Fibroblast of gingiva (primary cell): ENCODE measurements at regions not wholly inside any gene's neighbourhood (a gene's known extent, or its start where the extent isn't known, plus 50 kb on each side); places are given as distances from the start of the nearest gene placed in this dataset.

Source experiments
- DNase-seq: peaks from one replicate; pipeline ENCODE4 v3.0.0-alpha.2; 2011; ENCODE audit warnings: low read depth

GRCh38 chr3:102183186-102183585 is 251.6 kb upstream of the ZPLD1 start:
- no peak for DNase-seq

DNA sequence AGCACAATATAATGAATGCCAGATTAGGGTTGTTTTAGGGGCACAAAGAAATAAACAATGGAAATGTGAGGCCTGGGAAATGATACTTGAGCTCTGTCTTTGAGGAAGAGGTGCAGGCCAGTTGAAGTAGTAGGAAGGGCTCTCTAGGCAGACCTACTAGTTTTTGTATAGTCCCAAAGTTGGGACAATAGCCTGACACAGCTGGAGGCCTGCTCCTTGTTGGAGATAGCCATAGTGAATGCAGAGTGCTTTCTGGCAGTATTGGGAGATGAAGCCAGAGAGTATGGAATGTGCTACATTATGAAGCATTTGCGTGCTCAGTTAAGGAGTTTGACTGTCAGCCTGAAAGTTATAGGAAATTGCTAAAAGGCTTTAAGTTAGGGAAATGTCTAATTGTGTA is 251.2 kb upstream of the ZPLD1 start:
- DNase-seq = no peak

DNA sequence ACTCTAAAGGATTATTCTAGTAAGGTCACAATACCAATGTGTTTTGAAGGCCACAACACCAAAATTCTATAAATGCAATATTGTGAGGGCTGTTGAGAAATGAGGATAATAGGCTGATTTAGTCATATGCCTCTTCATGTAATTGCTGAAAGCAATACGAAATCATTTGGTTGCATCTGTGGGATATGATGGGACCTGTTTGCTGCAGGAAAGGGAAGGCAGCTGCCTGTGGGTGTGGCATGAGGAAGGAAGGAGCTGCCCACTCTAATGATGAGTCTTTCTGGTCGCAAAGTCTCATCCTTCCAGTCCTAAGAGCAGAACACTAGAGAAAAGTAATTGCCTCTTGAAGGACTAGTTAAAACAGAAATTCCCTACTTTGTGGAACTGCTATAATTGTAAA is 245.3 kb upstream of the ZPLD1 start:
- no peak for DNase-seq

DNA sequence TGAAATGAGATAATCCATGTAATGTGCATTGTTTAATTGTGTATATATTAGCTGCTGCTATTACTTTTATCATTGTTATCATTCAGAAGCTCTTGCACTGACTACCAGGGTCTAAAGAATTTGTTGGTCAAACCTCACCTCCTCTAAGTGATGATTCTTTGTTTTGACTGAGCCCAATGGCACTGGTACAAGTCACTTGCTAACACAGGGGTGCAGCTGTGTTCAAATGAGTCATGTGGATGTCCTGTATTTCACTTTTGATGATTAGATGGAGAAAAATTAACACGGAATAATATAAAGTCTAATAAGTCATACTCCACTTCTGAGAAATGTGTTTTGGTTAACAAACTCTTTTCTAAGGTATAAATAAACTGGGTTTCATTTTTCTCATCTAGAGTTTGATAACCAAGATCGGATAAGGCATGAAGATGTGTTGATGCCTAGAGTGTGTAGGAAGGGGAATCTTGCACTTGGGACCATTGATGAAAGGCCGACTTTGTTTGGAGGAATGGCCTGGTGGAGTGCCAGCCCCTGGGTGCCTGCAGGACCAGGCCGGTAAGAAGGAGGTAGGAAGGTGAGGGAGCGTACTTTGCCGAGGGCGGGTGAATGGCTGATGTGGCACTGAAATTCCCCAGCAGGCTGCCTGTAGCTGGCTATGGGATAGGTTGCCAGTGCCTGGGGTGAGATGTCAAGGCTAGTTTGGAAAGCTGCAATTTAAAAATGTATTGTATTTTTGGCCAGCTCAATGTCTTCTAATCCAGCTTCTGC is 244.7 kb upstream of the ZPLD1 start:
- no peak for DNase-seq

DNA sequence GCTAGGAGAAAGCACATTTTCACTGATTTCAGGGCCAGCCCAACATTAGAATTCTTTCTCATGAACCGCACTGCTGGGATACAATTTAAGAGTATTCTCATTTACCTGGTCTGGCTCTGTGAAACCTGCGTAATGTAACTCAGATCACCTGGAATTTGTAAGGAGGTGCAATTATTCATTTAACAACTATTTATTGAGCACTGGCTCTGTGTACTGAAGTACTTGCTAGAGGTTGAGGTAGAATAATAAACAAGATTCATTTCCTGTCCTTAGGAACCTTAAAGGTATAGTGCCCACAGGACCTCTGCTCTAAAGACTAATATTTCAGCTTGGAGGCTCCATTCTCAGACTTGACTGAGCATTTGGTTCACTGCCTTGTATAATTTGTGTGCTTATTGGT is 242.2 kb upstream of the ZPLD1 start:
- DNase-seq = no peak

DNA sequence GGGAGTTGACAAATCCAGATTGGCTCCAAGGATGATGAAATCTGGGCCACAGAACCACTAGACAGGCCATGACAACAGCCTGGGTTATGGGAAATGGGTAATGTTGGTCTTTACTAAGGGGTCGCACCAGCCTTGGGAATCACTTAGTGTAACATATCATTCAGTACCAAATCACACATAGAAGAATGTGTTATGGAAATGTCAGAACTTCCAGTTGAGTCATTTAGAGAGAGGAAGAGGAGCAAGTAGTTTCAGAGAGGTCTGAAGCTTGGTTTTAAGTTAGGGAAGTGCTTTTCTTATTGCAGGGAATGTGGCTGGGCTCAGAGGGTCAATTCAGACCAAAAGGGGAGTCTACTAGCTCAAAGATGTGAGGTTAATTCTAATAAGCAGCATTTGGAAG is 241.6 kb upstream of the ZPLD1 start:
- DNase-seq = no peak

DNA sequence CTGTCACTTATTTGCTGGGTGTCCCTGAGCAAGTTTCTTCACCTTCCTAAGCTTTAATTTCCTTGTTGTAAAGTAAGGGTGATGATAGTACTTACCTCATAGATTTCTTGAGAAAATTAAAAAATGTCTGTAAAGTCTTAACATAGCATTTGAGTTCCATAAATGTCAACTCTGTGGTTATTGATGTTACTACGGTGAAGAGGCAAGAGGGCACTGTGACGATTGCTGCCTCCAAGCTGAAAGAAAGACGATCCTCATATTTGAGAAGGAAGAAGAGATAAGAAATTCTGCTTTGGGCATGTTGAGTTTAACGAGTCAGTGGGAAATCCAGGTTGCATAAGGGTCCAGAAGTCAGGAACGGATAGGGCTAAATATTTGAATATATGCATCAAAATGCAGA is 240.8 kb upstream of the ZPLD1 start:
- no peak for DNase-seq

DNA sequence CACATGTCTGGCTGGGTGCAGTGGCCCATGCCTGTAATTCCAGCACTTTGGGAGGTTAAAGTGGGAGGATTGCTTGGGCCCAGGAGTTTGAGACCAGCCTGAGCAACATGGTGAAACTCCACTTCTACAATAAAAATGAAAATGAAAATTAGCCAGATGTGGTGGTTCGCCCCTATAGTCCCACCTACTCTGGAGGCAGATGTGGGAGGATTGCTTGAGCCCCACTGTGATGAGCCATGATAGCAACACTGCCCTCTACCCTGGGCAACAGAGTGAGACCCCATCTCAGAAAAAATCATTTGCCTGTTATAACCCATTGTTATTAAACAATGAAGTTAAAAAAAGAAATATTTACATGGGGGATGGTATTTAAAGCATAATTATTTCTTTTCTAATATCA is 240.1 kb upstream of the ZPLD1 start:
- DNase-seq = no peak

DNA sequence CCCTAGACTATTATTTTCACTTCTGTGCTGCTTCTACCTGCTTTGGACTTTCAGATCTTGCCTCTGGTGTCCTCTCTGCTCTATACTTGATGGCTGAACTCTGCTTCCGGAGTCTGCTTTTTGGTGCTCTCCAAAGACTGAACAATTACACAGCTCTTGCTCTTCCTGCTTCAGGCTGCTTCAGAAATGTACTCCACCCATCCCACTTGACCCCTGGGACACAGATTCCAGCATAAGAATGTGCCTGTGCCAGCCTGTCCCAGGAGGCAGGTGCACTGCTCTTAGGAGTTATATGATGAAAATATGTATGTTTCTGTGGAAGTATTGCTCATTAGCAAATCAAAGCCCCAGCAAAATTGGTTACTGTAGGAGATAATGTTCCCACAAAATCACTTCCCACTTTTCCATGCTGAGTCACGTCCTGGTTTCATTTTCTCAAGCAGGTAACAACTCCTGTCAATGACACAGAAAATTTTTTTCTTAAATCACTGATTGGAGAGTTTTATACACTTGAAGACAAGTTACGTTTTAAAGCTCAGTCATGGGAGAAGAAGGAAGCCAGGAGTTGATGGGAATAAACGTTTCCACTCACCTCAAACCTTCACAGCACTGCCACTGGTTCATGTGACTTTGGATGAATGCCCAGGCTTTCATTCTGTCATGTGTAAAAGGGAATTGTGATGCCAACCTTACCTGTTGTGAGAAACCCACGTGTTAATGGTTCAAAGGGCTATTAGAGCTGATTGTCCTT is 239.4 kb upstream of the ZPLD1 start:
- DNase-seq = no peak

- DNase-seq = no peak
Measured at GRCh38 chr3:102200126-102200525, 234.7 kb upstream of the ZPLD1 start.

DNA sequence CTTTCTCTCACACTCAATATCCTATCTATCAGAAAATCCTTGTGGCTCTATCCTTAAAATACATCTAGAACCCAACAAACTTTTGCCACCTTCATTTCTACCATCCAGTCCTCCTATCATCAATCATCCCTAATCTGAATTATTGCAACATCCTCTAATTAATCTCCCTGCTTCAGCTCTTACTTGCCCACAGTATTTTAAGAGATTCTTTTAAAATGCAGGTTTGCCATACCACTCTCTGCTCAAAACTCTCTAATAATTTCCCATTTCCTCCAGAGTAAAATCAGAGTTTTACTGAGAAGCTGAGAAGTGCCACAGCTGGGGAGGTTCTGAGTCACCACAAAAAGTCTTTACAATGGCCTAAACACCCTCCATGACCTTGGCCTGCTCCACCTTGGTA is 234.3 kb upstream of the ZPLD1 start:
- no peak for DNase-seq

- DNase-seq = no peak
Measured at GRCh38 chr3:102205647-102206046, 229.2 kb upstream of the ZPLD1 start.

- DNase-seq = peak; percentile 73
Measured at GRCh38 chr3:102206511-102207031, 228.2 kb upstream of the ZPLD1 start.

- DNase-seq = peak; percentile 58
Measured at GRCh38 chr3:102207151-102207571, 227.7 kb upstream of the ZPLD1 start.

DNA sequence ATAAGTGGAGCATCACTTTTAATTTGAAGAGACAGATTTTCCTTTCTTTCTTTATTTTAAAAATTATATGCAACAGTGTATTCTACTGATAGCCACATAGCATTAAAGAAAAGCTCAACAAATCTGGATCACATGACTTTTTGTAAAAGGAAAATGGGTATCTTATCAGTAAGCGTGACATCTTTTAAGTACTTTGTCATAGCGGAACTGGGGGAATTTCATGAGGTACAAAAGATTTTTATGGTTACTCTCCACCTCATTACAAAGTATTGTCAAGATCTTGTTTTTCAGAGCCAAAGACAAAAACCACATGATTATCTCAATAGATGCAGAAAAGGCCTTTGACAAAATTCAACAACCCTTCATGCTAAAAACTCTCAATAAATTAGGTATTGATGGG is 219.6 kb upstream of the ZPLD1 start:
- DNase-seq = no peak

DNA sequence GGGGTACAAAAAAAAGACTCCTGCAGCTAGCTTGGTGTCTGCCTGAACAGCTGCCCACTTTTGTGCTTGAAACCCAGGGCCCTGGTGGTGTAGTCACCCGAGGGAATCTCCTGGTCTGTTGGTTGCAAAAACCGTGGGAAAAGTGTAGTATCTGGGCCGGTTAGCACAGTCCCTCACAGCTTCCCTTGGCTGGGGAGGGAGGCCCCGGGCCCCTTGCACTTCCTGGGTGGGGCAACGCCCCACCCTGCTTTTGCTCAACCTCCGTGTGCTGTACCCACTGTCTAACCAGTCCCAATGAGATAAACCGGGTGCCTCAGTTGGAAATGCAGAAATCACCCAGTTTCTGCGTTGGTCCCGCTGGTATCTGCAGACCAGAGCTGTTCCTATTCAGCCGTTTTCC is 211.7 kb upstream of the ZPLD1 start:
- no peak for DNase-seq

DNA sequence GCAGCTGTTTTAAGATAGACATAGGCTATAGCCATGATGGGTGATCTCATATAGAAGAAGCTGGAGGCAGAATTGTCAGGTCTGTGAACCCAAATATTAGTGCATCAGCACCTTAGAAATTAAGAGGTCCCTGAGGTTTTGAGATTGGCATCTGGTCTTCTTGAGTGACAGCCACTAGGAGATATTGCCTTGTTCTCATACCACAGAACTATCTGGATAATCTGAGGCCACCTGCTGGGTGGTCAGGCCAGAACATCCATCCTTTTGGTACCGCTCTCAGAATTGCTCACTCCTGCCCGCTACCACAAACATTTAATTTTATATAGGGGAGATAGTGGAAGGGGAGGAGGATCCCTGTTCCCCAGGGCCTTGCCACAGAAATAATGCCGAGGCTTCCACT is 210.6 kb upstream of the ZPLD1 start:
- peak; percentile 14 for DNase-seq

DNA sequence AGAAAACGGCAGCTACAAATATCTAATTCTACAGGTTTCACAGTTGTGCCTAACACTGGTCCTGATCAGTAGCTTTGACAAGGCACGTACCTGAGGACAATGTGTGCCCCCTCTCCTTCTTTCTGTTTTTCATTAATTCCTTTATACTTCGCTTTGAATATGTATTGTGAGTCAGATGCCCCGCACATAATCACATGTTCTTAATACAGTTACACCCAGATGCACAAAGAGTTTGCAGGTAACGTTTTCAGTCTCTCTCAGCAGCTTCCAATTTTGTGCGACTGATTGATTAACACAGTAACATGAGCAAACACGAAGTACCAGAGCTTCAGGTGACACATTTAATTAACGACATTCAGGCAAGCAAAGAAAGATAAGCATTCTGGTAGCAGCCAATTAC is 209.8 kb upstream of the ZPLD1 start:
- DNase-seq = no peak

- DNase-seq = peak; percentile 64
Measured at GRCh38 chr3:102225407-102226132, 209.2 kb upstream of the ZPLD1 start.

GRCh38 chr3:102226463-102226862 is 208.4 kb upstream of the ZPLD1 start:
- DNase-seq = no peak

GRCh38 chr3:102229062-102229655 is 205.7 kb upstream of the ZPLD1 start:
- peak; percentile 59 for DNase-seq

GRCh38 chr3:102230057-102230456 is 204.8 kb upstream of the ZPLD1 start:
- DNase-seq = no peak
